GM18909 (cell line): ENCODE measurements at regions not wholly inside any gene's neighbourhood (a gene's known extent, or its start where the extent isn't known, plus 50 kb on each side); places are given as distances from the start of the nearest gene placed in this dataset.
"Not testable (repeated sequence)": the region's sequence is repeated elsewhere in the genome, so short reads cannot be mapped to it uniquely, and the experiment has no call there.

Experiments used
- ATAC-seq: cut with Tn5 transposase; IDR thresholded peaks from one replicate; pipeline ENCODE4 v1.9.1; 2021; ENCODE audit warnings: mild to moderate bottlenecking; ENCODE audit not compliant: unreplicated experiment, poor library complexity

GRCh38 chr6:155544677-155545076 lies 89.0 kb upstream of the NOX3 start:
- no peak for ATAC-seq

GRCh38 chr6:155543166-155543847 lies 87.7 kb upstream of the NOX3 start:
- ATAC-seq, result no peak

GRCh38 chr6:155542036-155542435 lies 86.4 kb upstream of the NOX3 start:
- no peak for ATAC-seq

GRCh38 chr6:155538708-155539390 lies 83.2 kb upstream of the NOX3 start:
- no peak for ATAC-seq

- ATAC-seq, result no peak
Measured at GRCh38 chr6:155534678-155535077, 79.0 kb upstream of the NOX3 start.

- no peak for ATAC-seq
Measured at GRCh38 chr6:155530219-155530834, 74.7 kb upstream of the NOX3 start.

- not testable (repeated sequence) for ATAC-seq
Measured at GRCh38 chr6:155529814-155530213, 74.2 kb upstream of the NOX3 start.

- ATAC-seq, result no peak
Measured at GRCh38 chr6:155528982-155529453, 73.4 kb upstream of the NOX3 start.

- ATAC-seq, result no peak
Measured at GRCh38 chr6:155528335-155528734, 72.7 kb upstream of the NOX3 start.

- ATAC-seq, result no peak
Measured at GRCh38 chr6:155527443-155527842, 71.8 kb upstream of the NOX3 start.

GRCh38 chr6:155523821-155524651 lies 68.4 kb upstream of the NOX3 start:
- ATAC-seq, result no peak

GRCh38 chr6:155521719-155522118 lies 66.1 kb upstream of the NOX3 start:
- ATAC-seq, result no peak

GRCh38 chr6:155520078-155520477 lies 64.4 kb upstream of the NOX3 start:
- no peak for ATAC-seq

GRCh38 chr6:155519176-155519738 lies 63.6 kb upstream of the NOX3 start:
- ATAC-seq, result no peak

GRCh38 chr6:155517294-155517693 lies 61.7 kb upstream of the NOX3 start:
- no peak for ATAC-seq

GRCh38 chr6:155510879-155511278 lies 55.2 kb upstream of the NOX3 start:
- peak; percentile 65 for ATAC-seq

GRCh38 chr6:155509743-155510475 lies 54.3 kb upstream of the NOX3 start:
- ATAC-seq, result no peak

- no peak for ATAC-seq
Measured at GRCh38 chr6:155505608-155505989, 50.0 kb upstream of the NOX3 start.
